ENCODE measurements at regions not wholly inside any gene's neighbourhood (a gene's known extent, or its start where the extent isn't known, plus 50 kb on each side); places are given as distances from the start of the nearest gene placed in this dataset.
A peak's percentile ranks its signal among the peaks of the same experiment; 100 is the strongest.
"Not testable (repeated sequence)": the region's sequence is repeated elsewhere in the genome, so short reads cannot be mapped to it uniquely, and the experiment has no call there.

DNA sequence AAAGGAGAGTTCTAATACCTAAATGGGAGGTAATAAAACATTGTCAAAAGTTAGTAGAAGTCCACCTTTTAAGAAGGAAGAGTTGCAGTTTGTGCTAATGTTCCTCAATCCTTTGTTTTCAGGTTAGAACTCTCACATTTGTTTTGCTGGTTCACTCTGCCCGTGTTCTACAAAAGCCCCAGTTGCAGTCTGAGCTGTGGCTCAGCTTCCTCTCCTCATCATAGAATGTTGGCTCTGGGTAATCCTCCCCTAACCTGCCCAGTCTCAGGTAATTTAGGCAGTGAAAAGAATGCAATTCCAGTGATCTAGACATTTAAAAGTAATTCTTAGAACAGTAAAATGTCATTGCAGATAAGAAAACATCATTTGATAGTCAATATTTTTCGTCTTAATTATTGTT lies 1410.4 kb upstream of the ZEB2 start:
- DNase-seq: no peak

DNA sequence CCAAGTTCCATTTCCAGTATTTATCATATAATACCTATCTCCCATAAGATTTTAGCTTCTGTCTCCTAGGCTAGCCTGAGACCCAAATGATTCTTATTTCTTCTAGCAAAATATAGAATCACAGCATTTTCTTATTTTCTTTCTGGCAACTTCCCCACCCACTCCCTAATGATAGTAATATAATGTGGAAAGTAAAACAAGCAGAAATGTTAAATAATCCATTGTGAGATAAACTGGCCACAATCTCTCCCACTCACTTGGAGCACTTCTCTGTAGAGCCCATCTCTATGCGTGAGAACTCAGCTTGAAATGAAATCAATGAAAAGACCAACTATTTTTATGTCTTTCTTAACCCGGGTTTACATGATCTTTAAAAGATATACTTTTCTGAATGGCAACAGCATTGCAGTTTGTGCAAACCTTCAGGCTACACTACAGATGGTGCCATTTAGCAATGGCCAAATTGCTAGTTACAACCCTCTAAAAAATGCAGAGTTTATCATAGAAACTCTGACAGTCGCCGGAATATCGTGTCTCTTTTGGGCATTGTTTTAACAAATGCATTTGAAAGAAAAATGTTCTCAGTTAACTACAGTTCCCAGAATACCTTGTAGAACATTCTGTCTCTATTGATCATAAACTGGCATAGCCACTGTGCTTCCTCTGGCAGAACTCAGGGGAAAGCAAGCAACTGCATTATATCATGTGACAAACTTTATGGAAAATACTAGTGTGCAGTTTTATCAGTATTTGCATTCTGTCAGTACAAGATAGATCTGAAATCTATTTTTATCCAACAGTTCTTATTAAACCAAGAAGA lies 1407.4 kb upstream of the ZEB2 start:
- no peak for DNase-seq

DNA sequence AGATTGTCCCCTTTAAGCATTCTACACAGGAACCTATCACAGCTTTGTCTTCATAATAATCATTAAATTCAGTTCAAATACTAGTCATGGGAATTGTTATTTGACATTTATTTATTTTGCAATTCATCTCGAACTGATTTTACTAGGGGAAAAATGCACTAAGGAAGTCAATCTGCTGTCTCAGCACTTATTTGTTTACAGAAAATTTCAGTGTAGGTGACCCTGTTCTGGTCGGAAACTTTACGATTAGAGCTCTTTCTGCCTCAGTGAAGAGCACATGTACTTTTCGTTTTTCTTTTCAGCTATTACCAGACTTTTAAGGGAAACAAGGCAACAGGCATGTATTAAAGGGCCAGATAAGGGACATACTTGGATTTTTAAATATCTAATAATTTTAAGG lies 1405.7 kb upstream of the ZEB2 start:
- DNase-seq: no peak

DNA sequence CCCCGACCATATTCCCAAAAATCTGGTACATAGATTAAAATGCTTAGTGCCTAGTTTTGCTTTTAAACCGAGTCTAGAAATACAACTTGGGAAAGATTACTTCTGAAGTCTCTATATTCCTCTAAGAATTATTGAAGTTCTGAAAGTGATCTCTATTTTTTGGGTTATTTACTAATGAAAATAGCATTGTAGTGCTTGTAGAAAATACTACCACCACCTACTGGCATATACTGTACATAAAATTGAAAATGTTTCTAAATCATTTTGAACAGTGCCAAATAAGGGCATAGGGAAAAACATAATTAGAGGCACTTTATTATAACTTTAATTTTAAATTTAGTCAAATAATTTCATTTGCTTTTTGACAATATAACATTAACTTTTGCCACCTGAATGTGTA lies 1399.6 kb upstream of the ZEB2 start:
- no peak for DNase-seq

DNA sequence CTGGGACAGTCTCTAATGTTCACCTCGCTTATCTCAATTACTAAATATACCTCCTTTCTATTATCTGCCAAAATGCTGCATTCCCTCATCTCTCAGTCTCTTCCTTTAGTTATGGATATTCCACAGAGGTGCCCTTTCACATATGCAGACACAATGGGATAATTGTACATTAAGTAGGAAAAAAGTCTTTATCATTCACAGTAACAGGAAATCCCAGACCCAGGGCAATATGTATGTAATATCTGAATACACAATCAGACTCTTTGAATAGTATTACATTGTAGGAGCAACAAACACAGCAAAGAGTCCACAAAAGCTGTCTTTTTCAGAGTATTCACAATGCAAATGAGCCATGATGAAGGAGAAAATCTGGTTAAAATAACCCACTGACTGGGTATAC lies 1399.0 kb upstream of the ZEB2 start:
- DNase-seq: no peak

DNA sequence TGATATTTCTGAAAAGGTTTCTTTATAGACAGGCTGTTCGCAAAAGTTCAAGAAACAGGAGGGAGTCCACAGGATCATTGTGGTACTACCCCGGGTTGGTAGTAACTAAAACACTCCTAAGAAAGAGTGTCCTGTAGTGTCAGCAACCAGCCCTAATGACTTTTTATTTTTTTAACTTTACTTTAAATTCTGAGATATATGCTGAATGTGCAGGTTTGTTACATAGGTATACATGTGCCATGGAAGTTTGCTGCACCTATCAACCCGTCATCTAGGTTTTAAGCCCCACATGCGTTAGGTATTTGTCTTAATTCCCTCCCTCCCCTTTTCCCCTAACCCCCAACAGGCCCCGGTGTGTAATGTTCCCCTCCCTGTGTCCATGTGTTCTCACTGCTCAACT lies 1396.9 kb upstream of the ZEB2 start:
- DNase-seq: no peak

DNA sequence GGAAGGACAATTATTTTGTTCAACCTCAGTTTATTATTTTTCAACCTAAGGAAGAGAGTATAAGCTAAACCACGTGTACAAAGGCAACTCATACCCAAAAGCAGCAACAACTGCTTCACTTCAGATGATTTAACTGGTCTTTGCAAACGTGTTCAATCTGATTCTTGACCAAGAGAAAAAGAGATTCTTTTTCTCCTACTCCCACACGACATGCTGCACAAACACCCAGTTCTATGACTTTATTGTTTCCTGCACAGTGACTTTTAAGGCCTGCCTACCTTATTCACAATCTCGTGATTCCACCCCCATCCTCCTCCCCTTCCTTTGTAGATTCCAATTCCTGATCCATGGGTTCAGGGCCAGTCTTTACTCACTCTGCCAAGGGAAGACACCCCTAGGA lies 1394.8 kb upstream of the ZEB2 start:
- no peak for DNase-seq

DNA sequence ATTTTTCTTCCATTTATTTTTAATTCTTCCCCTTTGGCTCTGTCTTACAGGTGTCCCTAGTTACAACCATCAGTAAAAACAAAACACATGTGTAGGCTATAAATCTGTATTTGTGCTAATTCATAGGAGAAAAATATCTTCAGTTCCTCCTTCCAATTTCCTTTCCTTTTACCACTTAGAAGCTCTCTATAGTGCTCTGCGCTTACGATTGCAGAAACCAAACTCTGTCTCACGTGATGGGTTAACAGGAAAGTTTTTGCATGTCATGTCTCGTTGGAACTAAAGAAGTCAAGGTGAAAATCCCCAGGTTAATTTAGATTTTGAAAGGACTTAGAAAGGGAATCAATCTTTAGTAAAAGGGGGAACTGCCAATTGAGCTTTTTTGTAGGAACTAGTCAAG lies 1390.5 kb upstream of the ZEB2 start:
- no peak for DNase-seq

DNA sequence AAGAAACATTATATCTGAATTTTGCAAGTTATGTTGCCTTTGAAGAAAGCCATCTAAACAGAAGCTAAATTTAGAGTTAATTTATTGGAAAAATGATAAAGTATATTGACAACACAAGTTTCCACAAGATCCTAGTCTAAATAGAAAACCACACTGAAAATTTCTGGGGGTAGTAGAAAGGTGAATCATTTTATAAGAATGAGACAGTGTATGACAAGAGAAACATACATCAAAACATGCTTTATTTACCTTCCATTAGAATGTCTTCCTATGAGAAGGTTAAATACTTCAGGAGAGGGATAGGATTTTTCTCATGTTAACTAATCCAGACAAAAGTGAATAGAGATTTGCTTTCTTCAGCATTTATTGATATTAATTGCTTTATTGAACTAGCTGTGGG lies 1389.8 kb upstream of the ZEB2 start:
- peak; percentile 37 for DNase-seq

DNA sequence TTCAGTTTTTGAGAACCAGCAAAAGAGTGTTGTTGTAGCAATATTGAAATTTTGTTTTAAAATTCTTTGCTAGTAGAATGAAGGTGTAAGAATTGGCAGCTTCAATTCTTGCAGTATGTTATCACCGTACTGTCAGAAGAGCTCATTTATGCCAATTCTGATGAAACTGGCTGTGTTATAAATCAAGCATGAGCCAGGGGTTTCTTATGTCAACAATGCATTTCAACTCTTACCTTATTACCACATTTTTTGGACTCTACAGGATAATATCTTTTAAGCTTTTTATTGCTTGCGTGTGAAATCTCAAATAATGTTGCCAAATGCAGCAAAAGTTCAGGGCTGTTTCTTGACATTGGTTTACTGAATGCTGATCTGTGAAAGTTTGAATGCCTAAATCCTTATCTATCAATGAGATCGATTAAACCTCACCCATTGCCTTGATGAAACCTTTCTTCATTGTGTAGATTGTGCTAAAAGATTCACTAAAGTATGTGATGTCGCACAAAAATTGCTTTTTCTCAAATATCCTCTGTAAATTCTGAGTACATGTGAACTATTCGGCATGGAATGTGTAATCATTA lies 1389.3 kb upstream of the ZEB2 start:
- peak; percentile 16 for DNase-seq

DNA sequence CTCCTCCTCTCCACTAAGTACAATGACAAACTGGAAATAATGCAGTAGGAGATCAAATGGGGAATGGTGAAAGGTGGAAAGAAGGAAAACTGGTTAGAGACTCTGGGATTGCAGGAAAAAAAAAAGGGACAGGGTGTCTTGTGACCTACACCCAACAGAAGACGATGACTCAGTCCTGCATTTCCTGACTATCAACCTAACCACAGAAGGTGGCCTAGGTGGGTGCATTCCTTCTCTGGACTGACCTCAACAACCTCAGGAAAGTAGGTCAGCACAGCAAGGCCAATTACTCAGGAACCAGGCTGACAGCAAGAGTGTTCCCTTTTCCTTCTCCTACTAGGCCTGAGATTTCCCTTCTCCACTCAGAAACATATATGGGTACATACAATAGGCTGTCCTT lies 1386.4 kb upstream of the ZEB2 start:
- peak; percentile 19 for DNase-seq

DNA sequence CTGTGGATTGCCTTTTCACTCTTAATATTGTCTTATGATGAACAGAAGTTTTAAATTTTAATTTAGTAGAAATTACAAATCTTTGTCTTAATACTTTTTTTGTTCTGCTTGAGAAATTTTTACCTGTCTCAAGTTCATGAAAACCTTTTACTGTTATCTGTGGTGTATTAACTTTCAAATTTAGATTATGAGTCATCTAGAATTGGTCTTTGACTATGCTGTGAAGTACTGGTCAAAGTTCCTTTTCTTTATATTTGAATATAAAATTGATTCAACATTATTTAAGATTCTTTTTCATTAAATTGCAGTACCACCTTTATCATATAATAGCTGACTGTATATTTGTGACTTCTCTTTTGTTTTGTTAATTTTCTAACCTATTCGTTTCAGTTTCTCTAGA lies 1385.5 kb upstream of the ZEB2 start:
- no peak for DNase-seq

DNA sequence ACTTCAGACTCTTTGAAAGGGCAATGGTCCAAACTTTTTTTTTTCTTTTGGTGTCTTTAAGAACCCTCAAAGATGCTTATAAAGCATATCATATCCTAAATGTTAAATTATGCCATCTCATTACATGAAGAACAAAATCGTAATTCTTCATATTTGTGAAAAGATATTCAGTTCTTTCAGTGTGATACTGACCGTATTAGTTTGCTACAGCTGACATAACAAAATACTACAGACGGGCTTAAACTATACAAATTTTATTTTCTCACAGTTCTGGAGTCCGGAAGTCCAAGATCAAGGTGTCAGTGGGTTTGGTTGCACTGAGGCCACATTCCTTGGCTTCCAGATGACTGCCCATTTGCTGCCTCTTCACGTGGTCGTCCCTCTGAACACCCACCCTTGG lies 1377.2 kb upstream of the ZEB2 start:
- no peak for DNase-seq

DNA sequence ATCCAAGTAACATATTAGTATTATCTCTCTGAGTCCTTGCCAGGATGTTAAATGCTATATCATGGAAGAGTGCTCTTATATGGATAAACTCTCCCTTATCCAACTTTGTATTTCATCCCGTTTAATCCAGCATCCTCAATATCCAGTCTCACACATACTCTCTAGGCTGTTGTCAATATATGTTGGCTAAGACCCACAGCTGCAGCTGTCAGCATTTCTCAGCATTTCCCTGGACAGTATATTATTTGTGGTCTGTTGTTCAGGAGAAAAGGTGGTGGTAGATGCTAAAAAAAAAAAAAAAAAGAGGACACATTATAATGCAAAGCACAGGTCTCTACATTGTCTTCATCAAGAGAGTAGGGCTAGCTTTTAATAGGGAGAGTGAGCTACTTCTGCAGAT lies 1368.0 kb upstream of the ZEB2 start:
- no peak for DNase-seq

DNA sequence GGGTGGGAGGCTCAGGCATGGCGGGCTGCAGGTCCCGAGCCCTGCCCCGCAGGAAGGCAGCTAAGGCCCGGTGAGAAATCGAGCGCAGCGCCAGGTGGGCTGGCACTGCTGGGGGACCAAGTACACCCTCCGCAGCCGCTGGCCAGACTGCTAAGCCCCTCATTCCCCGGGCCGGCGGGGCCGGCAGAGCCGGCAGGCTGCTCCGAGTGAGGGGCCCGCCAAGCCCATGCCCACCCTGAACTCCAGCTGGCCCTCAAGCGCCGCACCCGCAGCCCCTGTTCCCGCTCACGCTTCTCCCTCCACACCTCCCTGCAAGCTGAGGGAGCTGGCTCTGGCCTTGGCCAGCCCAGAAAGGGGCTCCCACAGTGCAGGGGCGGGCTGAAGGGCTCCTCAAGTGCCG lies 1361.1 kb upstream of the ZEB2 start:
- not testable (repeated sequence) for DNase-seq

DNA sequence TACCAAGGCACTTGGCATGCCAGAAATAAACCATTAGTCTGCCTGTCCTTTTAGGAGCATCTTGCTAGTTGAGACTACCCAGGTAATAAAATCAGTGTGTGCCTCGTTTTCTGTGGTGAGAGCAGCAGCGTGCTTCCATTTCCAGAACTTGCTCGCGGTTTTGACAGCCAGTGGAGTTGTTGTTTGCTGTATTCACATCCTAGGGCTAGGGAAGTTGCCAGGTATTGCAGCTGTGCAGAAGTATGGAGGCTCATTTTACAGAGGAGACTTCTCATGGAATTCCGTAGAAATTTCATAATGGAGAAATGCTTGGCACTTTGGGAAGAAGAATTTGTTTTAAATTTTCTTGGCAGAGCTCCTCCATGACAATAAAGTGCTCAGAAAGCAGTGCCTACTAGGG lies 1355.1 kb upstream of the ZEB2 start:
- DNase-seq: peak; percentile 20

DNA sequence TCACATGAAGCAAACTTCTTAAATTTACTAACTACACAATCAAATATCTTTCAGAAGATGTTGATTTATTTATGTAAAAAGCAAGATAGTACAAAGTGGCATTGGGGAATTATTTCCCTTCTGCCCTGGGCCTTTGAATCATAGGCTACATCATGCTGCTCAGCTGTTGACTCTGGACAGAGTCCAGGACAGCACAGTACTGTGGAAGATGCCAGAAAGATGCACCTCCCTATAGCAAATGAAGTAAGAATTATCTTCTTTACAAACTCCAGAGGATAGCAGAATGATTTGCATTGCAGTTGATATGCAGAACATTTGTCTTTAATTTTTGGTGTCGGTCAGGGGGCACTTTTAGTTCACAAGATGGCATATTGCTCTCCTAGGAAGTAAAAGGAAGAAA lies 1354.5 kb upstream of the ZEB2 start:
- peak; percentile 64 for DNase-seq

DNA sequence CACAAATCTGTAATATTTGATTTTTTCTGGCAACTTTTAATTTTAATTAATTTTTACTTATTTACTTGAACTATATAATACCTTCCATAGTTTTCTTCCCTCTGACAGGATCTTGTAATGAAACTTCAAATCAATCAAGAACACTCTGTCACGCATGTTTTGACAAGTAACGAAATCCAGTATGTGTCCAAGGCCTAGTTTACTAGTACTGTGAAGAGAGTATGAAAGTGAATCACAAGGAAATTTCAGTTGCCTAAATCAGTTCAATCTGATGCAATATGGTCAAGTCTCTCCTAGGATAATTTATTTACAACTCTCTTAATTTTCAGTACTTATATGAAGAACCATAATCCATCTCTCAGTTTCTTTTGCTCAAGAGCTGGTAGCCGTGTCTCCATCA lies 1344.6 kb upstream of the ZEB2 start:
- DNase-seq: no peak

DNA sequence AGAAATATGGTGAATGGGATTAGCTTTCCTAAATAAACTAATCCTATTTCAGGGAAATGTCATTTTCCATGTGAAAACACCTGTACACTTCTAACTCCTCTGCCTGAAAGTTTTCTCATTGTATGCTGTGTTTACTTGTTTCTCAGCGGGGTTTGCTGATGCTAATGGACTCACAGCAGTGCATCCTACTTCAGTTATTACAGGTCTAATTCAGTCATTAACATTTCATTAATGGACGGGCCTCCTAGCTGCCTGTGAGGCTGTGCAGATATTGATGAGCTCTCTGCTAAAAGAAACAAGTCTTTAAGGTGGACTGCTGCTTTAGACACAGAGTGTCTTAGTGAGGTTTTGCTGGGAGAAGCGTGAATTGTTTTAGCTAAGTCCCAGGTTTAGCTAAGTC lies 1342.0 kb upstream of the ZEB2 start:
- DNase-seq: no peak

DNA sequence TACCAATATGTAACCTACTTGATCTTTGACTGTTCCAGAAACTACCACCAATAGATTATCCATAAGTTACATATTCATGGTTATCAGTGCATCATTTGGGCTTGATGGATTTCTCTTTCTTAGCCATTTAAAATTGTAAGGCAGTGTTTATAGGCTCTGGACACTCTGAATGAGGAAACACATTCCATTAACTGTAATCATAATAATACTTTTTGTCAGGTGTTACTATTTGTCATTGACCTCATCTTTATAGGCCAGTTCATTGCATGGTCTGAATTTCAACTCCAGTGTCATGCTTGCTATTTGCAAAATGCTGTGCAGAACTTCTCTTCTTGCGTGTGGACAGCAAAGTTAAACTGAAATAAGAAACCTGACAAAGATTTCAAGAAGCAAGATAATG lies 1340.2 kb upstream of the ZEB2 start:
- no peak for DNase-seq

DNA sequence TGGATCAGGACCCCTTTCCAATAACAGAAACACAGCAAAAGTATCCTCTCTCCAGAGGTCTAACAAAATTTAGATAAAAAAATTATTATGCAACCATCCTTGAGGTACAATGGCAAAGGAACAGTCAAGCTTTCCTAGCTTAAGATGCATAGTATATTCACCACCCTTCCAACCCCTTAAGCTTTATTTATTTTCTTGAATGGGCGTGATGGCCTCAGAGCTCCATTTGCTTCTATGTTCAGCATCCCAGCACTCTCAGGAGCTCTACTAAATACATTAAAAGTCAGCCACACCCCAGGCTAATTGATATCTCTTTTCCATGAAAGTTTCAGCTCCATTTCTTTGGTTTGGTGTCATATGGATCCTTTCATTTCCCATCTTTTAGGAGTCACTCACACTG lies 1335.2 kb upstream of the ZEB2 start:
- no peak for DNase-seq

DNA sequence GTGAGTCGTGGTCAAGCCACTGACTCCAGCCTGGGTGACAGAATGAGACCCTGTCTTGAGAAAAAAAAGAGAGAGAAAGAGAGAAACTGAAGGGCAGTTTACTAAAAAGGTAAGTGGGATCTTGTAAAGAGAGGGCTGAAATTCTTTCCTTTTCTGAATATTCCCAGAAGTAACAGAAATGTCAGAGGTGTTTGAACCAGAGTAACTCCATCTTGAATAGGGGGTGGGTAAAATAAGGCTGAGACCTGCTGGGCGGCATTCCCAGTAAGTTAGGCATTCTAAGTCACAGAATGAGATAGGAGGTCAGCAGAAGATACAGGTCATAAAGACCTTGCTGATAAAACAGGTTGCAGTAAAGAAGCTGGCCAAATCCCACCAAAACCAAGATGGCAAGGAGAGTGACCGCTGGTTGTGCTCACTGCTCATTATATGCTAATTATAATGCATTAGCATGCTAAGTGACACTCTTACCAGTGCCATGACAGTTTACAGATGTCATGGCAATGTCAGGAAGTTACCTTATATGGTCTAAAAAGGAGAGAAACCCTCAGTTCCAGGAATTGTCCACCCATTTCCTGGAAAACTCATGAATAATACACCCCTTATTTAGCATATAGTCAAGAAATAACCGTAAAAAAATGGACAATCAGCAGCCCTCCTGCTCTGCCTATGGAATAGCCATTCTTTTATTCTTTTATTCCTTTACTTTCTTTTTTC lies 1334.3 kb upstream of the ZEB2 start:
- DNase-seq: no peak

DNA sequence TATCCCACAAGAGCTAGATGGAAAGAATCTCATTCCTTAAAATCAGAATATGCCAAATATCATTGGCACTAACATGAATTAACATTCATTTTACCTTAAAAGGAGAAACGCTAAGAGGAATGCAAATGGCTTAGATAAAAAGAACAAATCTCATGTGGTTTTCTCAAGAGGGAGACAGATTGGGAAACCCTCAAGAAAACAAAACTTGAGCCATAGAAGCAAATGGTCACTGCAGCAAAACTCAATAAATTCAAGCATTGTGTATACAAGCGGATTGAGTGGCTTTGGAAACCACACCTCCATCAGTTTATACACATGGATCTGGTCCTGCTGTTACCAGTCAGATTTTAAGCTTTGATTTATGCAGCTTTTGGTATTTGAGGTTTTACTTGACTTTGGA lies 1331.8 kb upstream of the ZEB2 start:
- peak; percentile 67 for DNase-seq

DNA sequence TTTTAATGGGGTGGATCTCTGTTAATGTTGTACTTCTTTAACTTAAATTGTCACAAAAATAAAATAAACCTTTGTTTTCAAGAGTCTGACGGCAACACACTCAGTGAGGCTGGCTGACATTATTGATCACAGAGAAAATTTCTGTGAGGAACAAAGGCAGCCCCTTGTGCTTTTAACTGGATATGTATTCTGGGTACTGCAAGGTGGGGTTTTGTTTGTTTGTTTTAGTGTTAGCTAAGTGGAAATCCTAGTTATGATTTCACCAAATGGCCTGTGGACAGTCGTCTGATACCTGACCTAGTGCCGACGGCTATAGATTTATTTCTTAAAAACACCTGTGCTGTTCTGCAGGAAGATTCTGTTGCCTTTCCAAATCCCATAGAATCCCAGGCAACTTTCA lies 1329.5 kb upstream of the ZEB2 start:
- no peak for DNase-seq
